Umbilical cord (tissue), 1 donor: ENCODE measurements at regions not wholly inside any gene's neighbourhood (a gene's known extent, or its start where the extent isn't known, plus 50 kb on each side); places are given as distances from the start of the nearest gene placed in this dataset.

Experiments used
- DNase-seq: peaks from one replicate; pipeline ENCODE4 v3.0.0-alpha.2; 2015; ENCODE audit warnings: low spot score

DNA sequence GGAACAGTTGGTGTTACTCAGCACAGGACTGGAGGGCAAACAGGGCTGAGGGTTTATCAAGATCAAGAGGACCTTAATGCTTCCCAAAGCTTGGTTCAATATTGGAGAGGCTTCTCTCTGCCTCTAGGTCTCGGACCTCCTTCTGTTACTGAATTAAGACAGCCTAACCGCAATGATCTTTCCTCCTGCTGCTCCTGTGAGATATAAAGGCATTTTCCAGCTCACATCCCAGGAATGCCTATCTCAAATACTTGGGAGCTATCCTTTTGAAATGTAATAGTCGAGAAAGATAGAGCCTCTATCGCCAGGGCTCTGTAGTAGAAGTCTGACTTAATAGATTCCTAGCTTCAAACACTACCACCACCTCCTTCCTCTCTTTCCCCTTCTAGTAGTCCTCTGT lies 1475.0 kb downstream of the SLITRK1 start:
- no peak for DNase-seq

DNA sequence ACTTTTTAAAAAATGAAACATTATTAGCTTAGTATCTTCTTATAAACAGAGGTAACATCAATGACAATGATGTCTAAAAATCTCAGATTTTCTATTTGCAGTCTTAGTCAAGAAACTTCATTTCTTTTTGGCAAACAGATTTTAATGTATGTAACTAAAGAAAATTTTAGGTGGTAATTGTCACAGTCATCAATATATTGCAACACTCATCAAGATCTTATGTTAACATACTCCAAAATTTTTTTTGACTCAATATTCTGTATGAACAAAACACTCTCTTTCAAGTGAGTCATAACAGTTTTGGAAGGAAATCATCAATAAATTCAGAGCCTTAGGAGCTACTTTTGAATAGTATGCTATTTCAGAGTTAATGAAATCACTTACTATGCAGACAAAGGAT lies 1507.6 kb downstream of the SLITRK1 start:
- no peak for DNase-seq

DNA sequence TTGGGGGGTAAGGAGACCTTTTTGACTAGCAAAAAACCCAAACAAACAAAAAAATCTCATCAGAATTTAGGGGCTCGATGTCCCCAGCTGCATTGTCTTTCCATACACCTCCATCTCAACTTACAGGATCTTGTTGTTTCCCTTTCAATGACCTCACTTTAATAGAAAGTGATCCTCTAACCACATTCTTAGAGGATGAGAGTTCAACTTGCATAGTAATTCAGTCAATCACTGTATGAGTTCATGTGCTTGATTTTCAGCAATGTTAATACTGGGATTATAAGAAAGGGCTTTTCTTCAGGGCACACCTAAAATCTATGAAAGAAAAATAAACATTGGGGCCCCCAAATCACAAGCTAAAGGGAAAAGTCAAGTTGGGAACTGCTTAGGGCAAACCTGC lies 1512.0 kb downstream of the SLITRK1 start:
- no peak for DNase-seq

DNA sequence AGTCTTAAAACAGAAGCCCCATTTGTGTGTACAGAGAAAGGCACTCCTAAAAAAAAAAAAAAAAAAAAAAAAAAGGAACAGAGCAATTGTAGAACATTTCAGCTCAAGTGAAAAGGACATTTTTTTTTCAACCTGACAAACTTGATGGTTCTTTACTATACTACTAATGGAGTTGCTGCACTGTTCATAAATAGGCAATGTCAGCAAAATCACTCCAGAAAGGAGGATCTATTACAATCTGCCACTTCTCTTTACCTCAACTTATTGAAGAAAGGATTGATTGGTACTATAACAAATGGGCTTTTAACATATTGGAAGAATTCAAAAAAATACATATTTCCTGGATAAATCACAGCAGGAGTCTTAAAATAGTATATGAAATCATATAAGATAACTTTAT lies 1517.7 kb downstream of the SLITRK1 start:
- no peak for DNase-seq

DNA sequence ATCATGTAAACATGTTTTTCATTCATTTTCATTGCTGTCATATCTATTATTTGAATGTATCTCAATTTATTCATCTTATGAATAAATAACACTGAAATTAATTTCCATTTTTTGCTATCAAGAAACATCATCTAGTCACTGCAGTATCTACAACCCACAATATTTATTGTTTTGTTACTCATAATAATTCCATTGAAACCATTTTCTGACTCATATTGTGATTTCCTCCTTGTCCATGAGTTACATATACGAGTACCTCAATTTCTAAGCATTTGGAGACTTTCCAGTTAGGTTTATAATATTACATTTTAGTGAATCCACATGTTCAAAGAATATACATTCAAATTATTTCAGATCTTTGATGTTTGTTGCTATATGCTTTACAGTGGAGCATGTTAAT lies 1524.0 kb downstream of the SLITRK1 start:
- no peak for DNase-seq

DNA sequence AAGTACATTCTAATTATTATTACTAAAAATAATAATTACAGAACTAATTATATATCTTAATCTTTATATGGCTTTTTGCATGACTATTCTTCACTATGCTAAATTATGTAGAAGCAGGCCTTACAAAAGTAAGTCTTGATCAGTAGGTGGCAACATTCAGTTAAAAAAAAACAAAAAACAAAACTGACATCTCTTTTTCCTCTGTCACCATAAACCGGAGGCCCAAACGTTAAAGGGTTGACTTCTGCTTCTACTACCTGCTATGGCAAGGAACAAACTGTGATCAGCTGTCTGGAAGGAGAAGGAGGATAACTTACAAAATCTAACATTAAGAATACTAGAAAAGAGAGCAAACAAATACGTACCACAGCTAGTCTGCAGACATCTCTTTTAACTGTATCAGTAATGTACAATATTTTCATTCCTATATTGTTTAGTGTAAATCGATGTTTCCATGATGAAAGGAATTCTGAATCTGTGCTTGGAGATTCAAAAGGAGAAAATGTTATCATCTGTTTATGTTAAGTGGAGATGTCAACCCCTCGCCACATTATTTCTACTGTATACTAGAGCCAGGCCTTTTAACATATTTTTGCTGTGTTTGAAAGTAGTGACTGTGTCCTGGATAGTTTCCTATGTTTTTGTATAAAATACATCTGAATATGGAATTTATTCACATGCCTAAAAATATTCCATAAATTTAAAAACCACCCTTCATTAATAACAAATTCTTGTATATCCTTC lies 1525.4 kb downstream of the SLITRK1 start:
- peak; percentile 32 for DNase-seq

DNA sequence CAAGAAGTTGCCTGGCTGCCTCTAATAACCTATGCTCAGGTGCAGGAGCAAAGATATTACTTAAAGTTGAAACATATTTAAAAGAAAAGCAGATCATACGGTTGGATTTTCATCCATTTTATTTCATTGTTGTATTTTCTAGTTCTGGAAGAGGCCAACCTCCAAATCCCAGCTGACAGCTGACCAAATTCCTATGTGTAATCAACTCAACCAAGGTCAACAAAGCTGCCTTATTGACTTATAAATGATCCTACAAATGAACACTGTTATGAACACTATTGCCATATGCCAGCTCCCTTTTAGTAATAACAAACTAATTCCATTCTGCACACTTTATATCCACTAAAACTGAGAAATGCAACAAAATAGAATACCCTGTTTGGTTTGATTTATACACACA lies 1537.4 kb downstream of the SLITRK1 start:
- DNase-seq, result no peak

DNA sequence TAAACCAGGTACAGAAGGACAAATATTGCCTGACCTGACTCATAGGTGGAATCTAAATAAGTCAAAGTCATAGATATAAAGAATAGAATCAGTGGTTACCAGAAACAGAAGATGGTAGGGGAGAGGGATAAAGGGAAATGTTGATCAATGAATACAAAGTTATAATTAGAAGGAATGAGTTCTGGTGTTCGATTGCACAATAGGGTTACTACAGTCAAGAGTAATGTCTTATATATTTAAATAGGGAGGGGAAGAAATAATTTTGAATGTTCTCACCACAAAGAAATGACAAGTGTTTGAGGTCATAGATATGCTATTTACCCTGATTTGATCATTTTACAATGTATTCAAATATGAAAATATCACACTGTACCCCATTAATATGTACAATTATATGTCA lies 1541.2 kb downstream of the SLITRK1 start:
- DNase-seq, result no peak

DNA sequence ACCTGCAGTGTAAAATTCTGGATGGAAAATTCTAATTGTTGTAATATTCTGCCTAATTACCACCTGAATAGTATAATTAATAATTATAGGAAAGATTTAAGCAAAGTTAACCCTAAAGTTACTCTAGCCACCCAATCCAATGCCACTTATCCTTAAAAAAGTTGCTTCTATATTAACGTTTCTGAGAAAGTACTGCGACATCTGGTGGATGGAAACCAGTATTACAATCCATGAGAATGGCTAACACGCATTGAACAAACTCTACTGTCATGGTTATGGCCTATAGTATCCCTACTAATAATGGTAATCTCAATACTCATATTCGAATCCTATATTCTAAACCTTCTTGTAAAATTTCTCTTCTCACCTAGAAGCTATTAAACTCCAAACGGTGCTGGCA lies 1551.8 kb downstream of the SLITRK1 start:
- no peak for DNase-seq

DNA sequence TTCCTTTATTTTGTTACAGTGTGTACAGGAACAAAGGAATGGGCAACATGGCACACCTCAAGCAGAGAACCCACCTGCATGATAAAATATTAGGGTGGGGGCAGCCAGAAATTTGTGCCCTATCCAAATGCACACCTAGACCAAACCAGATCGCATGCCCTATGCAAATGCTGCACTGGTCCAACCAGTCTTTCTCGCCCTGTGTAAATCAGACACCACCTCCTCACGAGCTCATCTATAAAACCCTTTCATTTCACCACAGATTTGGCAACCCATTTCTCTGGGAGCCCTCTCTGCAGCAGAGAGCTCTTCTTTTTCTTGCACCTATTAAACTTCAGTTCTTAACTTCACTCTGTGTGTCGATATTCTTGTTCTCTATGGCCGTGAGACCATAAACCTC lies 1559.2 kb downstream of the SLITRK1 start:
- no peak for DNase-seq

DNA sequence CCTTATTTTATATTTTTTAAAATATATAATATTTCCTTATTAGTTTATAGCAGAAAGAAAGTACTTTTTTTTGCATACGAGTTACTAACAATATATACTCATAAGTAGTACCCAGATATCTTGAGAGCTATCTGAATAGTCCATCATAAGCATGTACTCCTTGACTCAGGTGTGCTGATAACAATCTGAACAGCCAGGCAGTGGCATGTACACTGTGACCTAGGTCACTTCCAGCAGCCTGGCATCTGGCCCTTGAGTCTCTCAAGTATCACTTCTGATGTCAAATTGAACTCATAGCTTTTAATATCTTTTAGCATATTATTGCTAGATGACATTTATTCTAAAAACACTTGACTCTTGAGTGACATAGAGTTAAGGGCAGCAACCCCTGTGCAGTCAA lies 1576.7 kb downstream of the SLITRK1 start:
- no peak for DNase-seq

DNA sequence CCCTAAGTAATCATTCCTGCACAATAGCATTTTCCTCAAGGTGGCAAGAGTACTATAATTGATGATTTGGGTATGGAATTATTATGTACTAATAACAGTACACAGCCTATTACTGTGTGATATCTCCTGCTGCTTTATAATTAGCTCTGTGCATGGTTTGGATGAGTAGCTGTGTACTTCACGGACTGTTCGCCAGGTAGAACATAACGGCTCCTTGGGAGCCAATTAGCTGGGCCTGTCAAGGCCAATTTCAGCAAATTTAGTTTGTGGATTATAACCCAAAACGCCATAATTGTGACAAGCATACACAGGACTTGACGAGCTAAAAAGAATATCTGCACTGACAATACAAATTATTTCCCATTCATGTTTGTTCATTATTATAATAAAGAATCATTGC lies 1584.2 kb downstream of the SLITRK1 start:
- DNase-seq, result no peak

DNA sequence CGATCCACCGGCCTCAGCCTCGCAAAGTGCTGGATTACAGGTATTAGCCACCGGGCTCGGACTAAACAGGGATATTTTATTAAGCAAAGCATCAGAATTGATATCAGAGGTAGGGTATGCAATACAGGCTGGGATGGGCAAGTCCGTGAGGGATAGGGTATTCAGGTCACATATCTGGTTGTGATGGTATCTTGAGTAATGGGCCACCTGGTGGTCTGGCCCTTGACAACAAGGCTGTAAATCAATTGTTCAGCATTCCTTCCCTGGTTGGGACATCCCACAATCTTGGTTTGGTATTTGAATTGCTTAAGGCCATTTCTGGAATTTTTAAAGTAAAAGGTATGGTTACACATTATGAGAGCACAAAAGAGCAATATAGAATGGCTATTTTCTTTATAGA lies 1588.0 kb downstream of the SLITRK1 start:
- no peak for DNase-seq

DNA sequence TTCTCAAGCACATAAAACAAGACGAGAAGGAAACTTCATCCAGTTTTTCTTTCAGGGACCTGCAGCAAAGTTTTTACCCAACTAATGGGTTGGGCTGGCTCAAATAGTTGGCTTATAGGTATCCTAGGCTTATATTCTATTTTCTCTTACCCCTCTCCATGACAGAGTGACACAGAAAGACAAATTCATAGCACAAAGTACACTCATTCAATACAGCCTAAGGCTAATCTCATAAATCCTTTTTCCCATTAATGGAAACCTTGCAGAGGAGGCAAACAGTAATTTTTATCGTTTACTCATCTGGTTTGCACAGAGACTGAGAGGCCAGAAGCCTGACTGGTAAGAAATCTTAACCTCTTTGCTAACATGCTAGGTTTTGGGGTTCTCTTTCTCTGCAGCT lies 1589.9 kb downstream of the SLITRK1 start:
- peak; percentile 4 for DNase-seq

DNA sequence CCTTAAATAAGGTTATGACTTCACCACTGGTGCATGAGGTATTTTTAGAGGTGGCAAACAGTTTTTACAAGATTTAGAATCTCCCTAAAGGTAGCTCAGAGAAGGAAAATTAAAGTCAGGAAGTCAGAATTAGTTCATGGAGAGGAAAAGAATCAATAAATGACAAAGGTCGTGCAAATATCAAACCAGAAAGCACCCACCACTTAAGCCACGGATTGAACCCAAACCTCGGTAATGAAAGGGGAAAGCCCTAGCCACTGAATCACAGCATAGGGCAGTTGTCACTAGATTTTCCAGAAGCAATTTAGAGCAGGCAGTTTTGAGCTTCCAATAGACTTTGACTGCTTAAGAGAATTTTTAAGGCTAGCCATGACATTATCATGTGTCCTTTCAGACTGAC lies 1590.4 kb downstream of the SLITRK1 start:
- DNase-seq, result no peak

DNA sequence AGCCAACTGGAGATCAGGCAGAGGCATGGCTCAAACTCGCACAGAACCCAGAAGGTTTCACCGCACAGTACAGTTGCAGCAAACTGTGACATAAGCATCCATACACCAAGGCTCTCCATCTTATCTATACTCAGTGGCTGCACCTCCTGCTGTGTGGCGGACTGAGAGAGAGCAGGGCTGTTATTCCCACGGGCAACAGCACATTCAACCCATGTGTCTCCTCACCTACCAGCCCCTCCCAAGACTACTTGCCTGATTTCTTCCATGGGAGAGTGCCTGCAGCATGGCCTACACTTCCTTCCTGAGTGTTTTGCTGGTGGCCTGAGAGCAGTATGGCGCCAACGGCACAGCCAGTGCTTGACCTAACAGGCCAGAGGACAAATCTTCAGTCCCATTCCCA lies 1606.6 kb downstream of the SLITRK1 start:
- DNase-seq, result no peak

DNA sequence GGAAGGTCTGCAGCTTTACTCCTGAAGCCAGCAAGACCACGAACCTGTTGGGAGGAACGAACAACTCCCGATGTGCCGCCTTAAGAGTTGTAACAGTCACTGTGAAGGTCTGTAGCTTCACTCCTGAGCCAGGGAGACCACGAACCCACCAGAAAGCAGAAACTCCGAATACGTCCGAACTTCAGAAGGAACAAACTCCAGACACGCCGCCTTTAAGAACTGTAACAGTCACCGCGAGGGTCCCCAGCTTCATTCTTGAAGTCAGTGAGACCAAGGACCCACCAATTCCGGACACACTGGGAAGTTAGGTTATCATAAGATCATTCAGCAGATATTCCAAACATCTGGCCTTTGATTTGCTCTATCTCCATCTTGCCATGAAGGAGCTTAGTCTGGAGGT lies 1623.0 kb downstream of the SLITRK1 start:
- no peak for DNase-seq

DNA sequence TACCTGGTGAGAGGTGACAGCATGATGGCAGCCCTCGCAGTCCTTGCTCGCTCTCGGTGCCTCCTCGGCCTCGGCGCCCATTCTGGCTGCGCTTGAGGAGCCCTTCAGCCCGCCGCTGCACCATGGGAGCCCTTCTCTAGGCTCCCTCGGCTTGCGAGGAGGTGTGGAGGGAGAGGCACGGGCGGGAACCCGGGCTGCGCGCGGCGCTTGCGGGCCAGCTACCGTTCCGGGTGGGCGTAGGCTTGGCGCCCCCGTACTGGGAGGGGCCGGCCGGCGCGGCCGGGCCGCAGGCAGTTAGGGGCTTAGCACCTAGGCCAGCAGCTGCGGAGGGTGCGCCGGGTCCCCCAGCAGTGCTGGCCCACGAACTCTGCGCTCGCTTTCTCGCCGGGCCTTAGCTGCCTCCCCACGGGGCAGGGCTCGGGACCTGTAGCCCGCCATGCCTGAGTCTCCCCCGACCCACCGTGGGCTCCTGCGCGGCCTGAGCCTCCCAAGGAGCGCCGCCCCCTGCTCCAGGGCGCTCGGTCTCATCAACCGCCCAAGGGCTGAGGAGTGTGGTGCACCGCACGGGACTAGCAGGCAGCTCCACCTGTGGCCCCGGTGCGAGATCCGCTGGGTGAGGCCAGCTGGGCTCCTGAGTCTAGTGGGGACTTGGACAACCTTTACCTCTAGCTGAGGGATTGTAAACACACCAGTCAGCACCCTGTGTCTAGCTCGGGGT lies 1624.3 kb downstream of the SLITRK1 start:
- DNase-seq, result no peak

DNA sequence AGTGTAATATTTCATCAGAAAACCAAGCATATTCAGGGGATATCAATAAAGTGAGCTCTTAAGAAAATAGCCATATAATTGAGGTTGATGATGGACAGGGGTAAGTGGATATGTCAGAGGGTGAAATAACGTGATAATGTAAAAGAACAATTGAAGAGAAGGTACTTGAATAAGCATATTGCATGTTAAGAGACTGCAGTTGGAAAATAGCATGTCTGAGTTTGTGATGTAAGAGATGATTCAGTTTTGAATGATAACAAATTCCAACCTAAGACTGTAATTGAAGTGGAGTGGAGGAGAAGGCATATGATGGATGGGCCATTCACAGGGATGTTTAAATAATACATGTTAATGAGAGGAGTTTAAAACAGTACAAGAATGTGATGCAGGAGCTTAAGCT lies 1633.5 kb downstream of the SLITRK1 start:
- no peak for DNase-seq

DNA sequence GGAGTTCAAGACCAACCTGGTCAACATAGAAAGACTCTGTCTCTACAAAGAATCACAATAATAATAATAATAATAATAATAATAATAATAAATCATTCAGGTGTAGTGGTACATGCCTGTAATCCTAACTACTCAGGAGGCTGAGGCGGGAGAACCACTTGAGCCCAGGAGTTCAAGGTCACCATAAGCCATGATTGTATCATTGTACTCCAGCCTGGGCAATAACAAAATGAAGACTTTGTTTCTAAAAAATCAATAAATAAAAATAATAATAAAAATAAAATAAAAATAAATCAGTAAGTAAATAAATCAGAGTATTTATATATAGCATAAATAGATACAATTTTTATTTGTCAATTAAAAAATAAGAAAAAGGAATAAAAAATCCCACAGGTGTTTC lies 1636.4 kb downstream of the SLITRK1 start:
- no peak for DNase-seq

DNA sequence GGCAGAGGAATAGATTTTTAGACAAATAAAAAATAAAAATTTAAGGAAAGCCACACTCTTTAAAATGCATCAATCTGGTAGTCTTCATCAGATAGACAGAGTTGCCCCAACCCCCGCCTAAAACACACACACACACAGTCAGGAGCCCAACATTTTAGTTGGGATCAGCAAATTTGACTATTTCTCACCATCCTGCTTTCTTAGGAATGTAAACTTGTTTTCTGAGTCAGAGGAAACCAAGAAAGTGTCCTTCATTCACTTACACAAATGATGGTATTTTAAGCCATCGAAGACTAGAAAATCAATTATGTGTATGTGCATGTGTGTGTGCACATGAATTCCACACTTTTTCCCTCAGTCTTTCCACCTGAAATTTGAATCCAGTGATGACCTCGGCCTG lies 1657.5 kb downstream of the SLITRK1 start:
- DNase-seq, result no peak

DNA sequence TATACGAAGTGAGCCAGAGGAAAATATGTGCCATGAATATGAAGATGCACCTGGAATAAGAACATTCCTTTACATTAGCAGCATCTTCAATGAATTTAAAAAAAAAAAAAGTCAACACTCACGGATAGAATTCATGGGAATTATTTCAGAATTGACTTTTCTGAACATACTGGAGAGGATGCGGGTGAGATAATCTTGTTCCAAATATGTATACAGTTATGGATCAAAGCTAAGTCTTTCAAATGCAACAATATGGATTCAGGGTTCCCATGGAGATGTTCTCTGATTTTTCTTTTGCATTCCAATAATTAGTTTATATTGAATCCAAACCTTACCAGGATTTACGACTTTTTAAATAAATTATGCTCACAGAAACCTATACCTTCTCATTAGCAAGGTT lies 1660.7 kb downstream of the SLITRK1 start:
- DNase-seq, result no peak

DNA sequence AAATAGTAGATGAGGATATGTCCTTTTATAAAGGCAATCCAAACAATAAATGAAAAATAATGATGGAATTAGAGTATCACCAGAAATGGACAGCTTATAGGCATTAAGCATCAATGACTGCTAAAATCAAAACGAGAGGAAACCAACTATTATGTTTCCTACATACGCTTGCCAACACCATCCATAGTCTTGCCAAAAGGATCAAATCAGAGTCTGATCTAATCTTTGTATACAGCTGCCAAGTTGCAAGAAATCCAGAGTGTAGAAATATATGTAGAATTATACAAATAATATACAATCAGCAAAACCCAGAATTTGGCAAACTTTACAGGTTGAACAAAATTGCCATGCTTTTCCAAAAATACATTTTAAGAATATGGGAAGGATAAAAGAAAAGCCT lies 1661.6 kb downstream of the SLITRK1 start:
- DNase-seq, result peak; percentile 51

DNA sequence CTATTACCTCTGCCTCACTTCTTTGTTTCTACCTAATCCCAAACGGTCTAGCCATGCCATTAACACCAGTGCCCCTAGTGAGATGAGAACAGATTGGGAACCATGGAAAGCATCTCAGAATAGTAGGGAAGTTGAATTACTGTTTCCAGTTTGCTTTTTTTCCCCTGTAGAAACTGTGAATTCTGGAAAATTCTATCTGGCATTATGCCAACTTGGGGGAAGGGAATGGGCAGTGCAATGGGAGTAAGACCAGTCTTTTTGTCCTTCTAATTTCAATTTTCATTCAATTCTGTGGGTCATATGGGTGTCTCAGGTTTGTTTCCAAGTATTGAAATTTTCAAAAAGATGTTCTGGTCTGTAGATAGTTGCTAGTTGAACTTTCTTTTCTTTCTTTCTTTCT lies 1666.1 kb downstream of the SLITRK1 start:
- no peak for DNase-seq
